ENCODE measurements at regions not wholly inside any gene's neighbourhood (a gene's known extent, or its start where the extent isn't known, plus 50 kb on each side); places are given as distances from the start of the nearest gene placed in this dataset.

- no peak for TF ChIP-seq CTCF (IDR thresholded peaks at IDR 0.05)
- TF ChIP-seq POLR2A (IDR thresholded peaks at IDR 0.05), result no peak
- TF ChIP-seq EP300 (IDR thresholded peaks at IDR 0.05), result no peak
These were observed 289.1 kb downstream of the TGFB2 start for GRCh38 chr1:218634212-218634611.

All from ovary (tissue), 3 donors.